HG02678 (cell line): ENCODE measurements at regions not wholly inside any gene's neighbourhood (a gene's known extent, or its start where the extent isn't known, plus 50 kb on each side); places are given as distances from the start of the nearest gene placed in this dataset.

Experiments used
- ATAC-seq: cut with Tn5 transposase; IDR thresholded peaks from one replicate; pipeline ENCODE4 v1.9.1; 2021; ENCODE audit warnings: mild to moderate bottlenecking, moderate library complexity; ENCODE audit not compliant: unreplicated experiment

- no peak for ATAC-seq
These were observed 1936.8 kb upstream of the SEL1L start for GRCh38 chr14:83470466-83470865.

GRCh38 chr14:83470959-83471695, 1937.5 kb upstream of the SEL1L start:
- no peak for ATAC-seq

GRCh38 chr14:83473416-83474235, 1940.0 kb upstream of the SEL1L start:
- ATAC-seq = no peak

- no peak for ATAC-seq
These were observed 1945.1 kb upstream of the SEL1L start for GRCh38 chr14:83478741-83479140.

GRCh38 chr14:83483063-83483462, 1949.4 kb upstream of the SEL1L start:
- ATAC-seq = no peak

- ATAC-seq = no peak
These were observed 1951.9 kb upstream of the SEL1L start for GRCh38 chr14:83485591-83485990.

- ATAC-seq = no peak
These were observed 1957.4 kb upstream of the SEL1L start for GRCh38 chr14:83491091-83491490.

- ATAC-seq = no peak
These were observed 1987.2 kb upstream of the SEL1L start for GRCh38 chr14:83520837-83521236.

GRCh38 chr14:83529531-83529930, 1995.9 kb upstream of the SEL1L start:
- no peak for ATAC-seq

GRCh38 chr14:83533734-83534133, 1996.2 kb upstream of the FLRT2 start:
- no peak for ATAC-seq

GRCh38 chr14:83534995-83535394, 1994.9 kb upstream of the FLRT2 start:
- ATAC-seq = no peak

- no peak for ATAC-seq
These were observed 1994.5 kb upstream of the FLRT2 start for GRCh38 chr14:83535444-83535843.

GRCh38 chr14:83541147-83541546, 1988.8 kb upstream of the FLRT2 start:
- ATAC-seq = no peak

GRCh38 chr14:83548061-83548839, 1981.7 kb upstream of the FLRT2 start:
- no peak for ATAC-seq

- no peak for ATAC-seq
These were observed 1973.9 kb upstream of the FLRT2 start for GRCh38 chr14:83556065-83556464.

GRCh38 chr14:83556746-83557453, 1973.0 kb upstream of the FLRT2 start:
- ATAC-seq = no peak

- ATAC-seq = no peak
These were observed 1971.0 kb upstream of the FLRT2 start for GRCh38 chr14:83558946-83559345.

GRCh38 chr14:83559721-83560120, 1970.2 kb upstream of the FLRT2 start:
- ATAC-seq = no peak

- no peak for ATAC-seq
These were observed 1968.7 kb upstream of the FLRT2 start for GRCh38 chr14:83561261-83561660.

GRCh38 chr14:83566567-83566966, 1963.4 kb upstream of the FLRT2 start:
- ATAC-seq = no peak

GRCh38 chr14:83568141-83568540, 1961.8 kb upstream of the FLRT2 start:
- no peak for ATAC-seq
